ENCODE measurements at regions not wholly inside any gene's neighbourhood (a gene's known extent, or its start where the extent isn't known, plus 50 kb on each side); places are given as distances from the start of the nearest gene placed in this dataset.
"Not testable (repeated sequence)": the region's sequence is repeated elsewhere in the genome, so short reads cannot be mapped to it uniquely, and the experiment has no call there.

DNA sequence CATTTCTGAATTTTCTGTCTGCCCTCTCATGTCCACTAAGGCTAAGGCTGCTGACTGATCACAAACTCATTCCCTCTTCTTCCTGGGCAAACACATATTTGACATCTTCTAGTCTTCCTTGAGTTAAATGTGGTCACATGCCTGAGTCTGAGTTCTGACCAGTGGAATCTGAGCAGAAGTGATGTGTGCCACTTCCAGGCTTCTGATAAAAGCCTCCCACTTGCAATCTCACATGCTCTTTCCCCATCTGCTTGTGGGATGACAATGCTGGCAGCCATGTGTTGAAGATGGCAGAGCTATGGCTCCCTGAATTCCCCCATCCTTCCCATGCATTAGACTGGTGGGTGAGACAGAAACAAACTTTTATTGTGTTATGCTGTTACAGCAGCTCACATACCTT lies 149.9 kb upstream of the ZNF648 start:
- H3K4me1 ChIP-seq (ENCODE audit: control insufficient read depth in 3 of 3, insufficient read depth in 2 of 3, low read depth in 1 of 3, low read length in 2 of 3) = peaks cover 0 to 12% (median 0%) of the 10 kb centered on the region in 3 donors
- DNase-seq = no peak
- H3K27me3 ChIP-seq (ENCODE audit: control insufficient read depth in 3 of 3, insufficient read depth in 3 of 3, low read length in 3 of 3) = no peaks in the 10 kb centered on the region
- H3K27ac ChIP-seq (ENCODE audit: low read depth in 1 of 3, low read length in 2 of 3) = no peak overlapping the region
- FAIRE-seq = no peak
- H3K36me3 ChIP-seq (ENCODE audit: control insufficient read depth in 3 of 3, insufficient read depth in 2 of 3, low read depth in 1 of 3, low read length in 3 of 3) = no peaks in the 10 kb centered on the region
- no peaks in the 10 kb centered on the region for H3K9me3 ChIP-seq (ENCODE audit: control insufficient read depth in 2 of 2, insufficient read depth in 1 of 2, low read depth in 1 of 2, low read length in 1 of 2)
- no peak overlapping the region for H3K4me3 ChIP-seq (ENCODE audit: low read depth in 1 of 3, low read length in 3 of 3)

DNA sequence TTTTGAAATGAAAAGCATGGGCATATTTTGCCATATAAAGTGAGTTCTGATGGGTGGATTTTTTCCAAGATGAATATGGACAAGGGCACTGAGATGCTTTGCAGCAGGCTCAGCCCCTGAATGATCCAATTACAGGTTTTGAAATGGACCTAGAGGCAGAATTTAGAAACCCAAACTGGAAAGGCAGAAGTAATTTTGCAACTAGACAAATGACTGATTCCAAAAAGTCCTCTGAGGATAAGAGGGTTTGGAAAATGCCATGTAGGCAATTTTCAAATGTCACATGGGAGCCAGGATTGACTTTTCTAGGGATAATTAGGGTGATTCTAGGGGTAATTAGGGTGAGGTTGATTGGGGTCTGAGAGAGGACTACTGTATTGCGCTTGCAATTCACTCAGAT lies 148.9 kb upstream of the ZNF648 start:
- Histone ChIP-seq H3K27me3 (ENCODE audit: control insufficient read depth in 3 of 3, insufficient read depth in 3 of 3, low read length in 3 of 3) (no peaks in the 10 kb centered on the region), H3K27ac (ENCODE audit: low read depth in 1 of 3, low read length in 2 of 3) (no peak overlapping the region), H3K36me3 (ENCODE audit: control insufficient read depth in 3 of 3, insufficient read depth in 2 of 3, low read depth in 1 of 3, low read length in 3 of 3) (no peaks in the 10 kb centered on the region), H3K4me3 (ENCODE audit: low read depth in 1 of 3, low read length in 3 of 3) (no peak overlapping the region), H3K4me1 (ENCODE audit: control insufficient read depth in 3 of 3, insufficient read depth in 2 of 3, low read depth in 1 of 3, low read length in 2 of 3) (peaks cover 0 to 14% (median 0%) of the 10 kb centered on the region in 3 donors), H3K9me3 (ENCODE audit: control insufficient read depth in 2 of 2, insufficient read depth in 1 of 2, low read depth in 1 of 2, low read length in 1 of 2) (no peaks in the 10 kb centered on the region)
- 92 to 97% (median 96%) methylated on average over 1 of the region's 1 CpG for WGBS, 3 donors
- DNase-seq (no peak), FAIRE-seq (no peak)

- H3K27ac ChIP-seq (ENCODE audit: low read depth in 1 of 3, low read length in 2 of 3) = peak overlapping the region in 1 of 3 donors; percentile 77
- H3K27me3 ChIP-seq (ENCODE audit: control insufficient read depth in 3 of 3, insufficient read depth in 3 of 3, low read length in 3 of 3) = no peaks in the 10 kb centered on the region
- no peaks in the 10 kb centered on the region for H3K36me3 ChIP-seq (ENCODE audit: control insufficient read depth in 3 of 3, insufficient read depth in 2 of 3, low read depth in 1 of 3, low read length in 3 of 3)
- FAIRE-seq (no peak), DNase-seq (no peak)
- no peak overlapping the region for H3K4me3 ChIP-seq (ENCODE audit: low read depth in 1 of 3, low read length in 3 of 3)
- WGBS, 3 donors = 71 to 82% (median 72%) methylated on average over 4 of the region's 4 CpGs
- no peaks in the 10 kb centered on the region for H3K9me3 ChIP-seq (ENCODE audit: control insufficient read depth in 2 of 2, insufficient read depth in 1 of 2, low read depth in 1 of 2, low read length in 1 of 2)
- peaks cover 0 to 18% (median 0%) of the 10 kb centered on the region in 3 donors for H3K4me1 ChIP-seq (ENCODE audit: control insufficient read depth in 3 of 3, insufficient read depth in 2 of 3, low read depth in 1 of 3, low read length in 2 of 3)
Measured at GRCh38 chr1:182207300-182207699, 145.8 kb upstream of the ZNF648 start.

DNA sequence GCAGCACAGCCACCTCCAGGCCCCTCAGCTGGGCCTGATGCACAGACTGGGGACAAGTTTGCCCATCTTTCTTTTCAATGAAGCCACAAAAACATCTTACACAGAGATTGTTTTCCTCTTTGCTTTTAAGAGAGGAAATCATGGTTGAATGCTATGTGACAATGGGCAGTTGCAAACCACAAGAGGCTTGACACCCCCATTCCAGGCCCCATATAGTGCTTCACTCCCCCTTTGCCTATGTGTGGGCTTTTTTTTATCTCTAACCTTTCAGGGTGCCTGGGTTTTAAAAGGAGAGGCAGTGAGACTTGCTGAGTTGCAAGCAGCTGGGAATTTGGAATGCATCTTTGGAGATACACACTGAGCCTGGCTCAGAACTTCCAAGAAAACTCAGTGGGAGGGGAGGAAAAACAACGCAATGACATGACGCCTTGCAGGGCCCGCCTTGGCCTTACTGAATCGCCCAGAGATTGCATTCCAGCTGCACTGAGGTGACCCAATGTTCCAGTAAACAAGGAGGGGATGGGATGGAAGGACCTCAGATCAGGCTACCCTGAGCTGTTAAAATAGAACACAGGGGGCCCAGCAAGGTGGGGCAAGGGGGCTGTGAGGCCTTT lies 145.2 kb upstream of the ZNF648 start:
- 72 to 92% (median 89%) methylated on average over 4 of the region's 4 CpGs for WGBS, 3 donors
- Histone ChIP-seq H3K27me3 (ENCODE audit: control insufficient read depth in 3 of 3, insufficient read depth in 3 of 3, low read length in 3 of 3) (no peaks in the 10 kb centered on the region), H3K27ac (ENCODE audit: low read depth in 1 of 3, low read length in 2 of 3) (peak overlapping the region in 1 of 3 donors; percentile 78), H3K9me3 (ENCODE audit: control insufficient read depth in 2 of 2, insufficient read depth in 1 of 2, low read depth in 1 of 2, low read length in 1 of 2) (no peaks in the 10 kb centered on the region), H3K4me1 (ENCODE audit: control insufficient read depth in 3 of 3, insufficient read depth in 2 of 3, low read depth in 1 of 3, low read length in 2 of 3) (peaks cover 0 to 23% (median 0%) of the 10 kb centered on the region in 3 donors), H3K4me3 (ENCODE audit: low read depth in 1 of 3, low read length in 3 of 3) (no peak overlapping the region), H3K36me3 (ENCODE audit: control insufficient read depth in 3 of 3, insufficient read depth in 2 of 3, low read depth in 1 of 3, low read length in 3 of 3) (no peaks in the 10 kb centered on the region)
- DNase-seq (no peak), FAIRE-seq (no peak)

DNA sequence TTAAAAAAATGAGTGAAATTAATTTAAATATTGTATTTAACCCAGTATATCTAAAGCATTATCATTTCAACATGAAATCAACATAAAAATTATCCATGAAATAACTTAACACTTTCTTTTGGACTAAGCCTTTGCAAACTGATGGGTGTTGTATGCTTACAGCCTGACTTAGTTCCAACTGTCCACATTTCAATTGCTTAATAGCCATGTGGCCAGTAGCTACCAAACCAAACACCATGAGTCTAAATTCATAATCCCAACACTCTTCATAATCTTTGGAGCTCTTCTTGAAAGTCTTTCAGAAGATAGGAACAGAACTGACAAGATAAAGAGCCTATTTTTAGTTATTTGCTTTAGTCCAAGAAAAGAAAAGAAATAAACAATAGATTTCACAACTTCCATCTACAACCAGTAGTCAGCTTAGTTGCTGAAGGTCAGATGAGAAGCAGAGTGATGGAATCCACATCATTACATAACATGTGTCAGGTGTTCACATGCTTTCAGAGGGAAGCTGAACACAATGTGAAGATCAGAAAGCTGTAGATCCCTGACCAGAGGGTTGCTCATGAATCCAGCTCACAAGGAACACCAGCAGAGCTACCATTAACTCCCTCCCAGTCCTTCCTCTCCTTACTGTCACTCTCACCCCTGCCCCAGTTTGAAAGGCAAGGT lies 144.0 kb upstream of the ZNF648 start:
- H3K27me3 ChIP-seq (ENCODE audit: control insufficient read depth in 3 of 3, insufficient read depth in 3 of 3, low read length in 3 of 3) = no peaks in the 10 kb centered on the region
- no peaks in the 10 kb centered on the region for H3K9me3 ChIP-seq (ENCODE audit: control insufficient read depth in 2 of 2, insufficient read depth in 1 of 2, low read depth in 1 of 2, low read length in 1 of 2)
- no peak overlapping the region for H3K4me3 ChIP-seq (ENCODE audit: low read depth in 1 of 3, low read length in 3 of 3)
- FAIRE-seq = no peak
- peak overlapping the region in 1 of 3 donors; percentile 42 for H3K27ac ChIP-seq (ENCODE audit: low read depth in 1 of 3, low read length in 2 of 3)
- DNase-seq = peak in 1 of 2 donors; percentile 54
- peaks cover 0 to 32% (median 0%) of the 10 kb centered on the region in 3 donors for H3K4me1 ChIP-seq (ENCODE audit: control insufficient read depth in 3 of 3, insufficient read depth in 2 of 3, low read depth in 1 of 3, low read length in 2 of 3)
- no peaks in the 10 kb centered on the region for H3K36me3 ChIP-seq (ENCODE audit: control insufficient read depth in 3 of 3, insufficient read depth in 2 of 3, low read depth in 1 of 3, low read length in 3 of 3)

- FAIRE-seq = no peak
- H3K27me3 ChIP-seq (ENCODE audit: control insufficient read depth in 3 of 3, insufficient read depth in 3 of 3, low read length in 3 of 3) = no peaks in the 10 kb centered on the region
- H3K36me3 ChIP-seq (ENCODE audit: control insufficient read depth in 3 of 3, insufficient read depth in 2 of 3, low read depth in 1 of 3, low read length in 3 of 3) = no peaks in the 10 kb centered on the region
- peaks cover 0 to 1% of the 10 kb centered on the region in 2 donors for H3K9me3 ChIP-seq (ENCODE audit: control insufficient read depth in 2 of 2, insufficient read depth in 1 of 2, low read depth in 1 of 2, low read length in 1 of 2)
- DNase-seq = no peak
- peaks cover 0 to 34% (median 0%) of the 10 kb centered on the region in 3 donors for H3K4me1 ChIP-seq (ENCODE audit: control insufficient read depth in 3 of 3, insufficient read depth in 2 of 3, low read depth in 1 of 3, low read length in 2 of 3)
- no peak overlapping the region for H3K4me3 ChIP-seq (ENCODE audit: low read depth in 1 of 3, low read length in 3 of 3)
- 82 to 93% (median 87%) methylated on average over 2 of the region's 2 CpGs for WGBS, 3 donors
- no peak overlapping the region for H3K27ac ChIP-seq (ENCODE audit: low read depth in 1 of 3, low read length in 2 of 3)
Measured at GRCh38 chr1:182203191-182203875, 141.8 kb upstream of the ZNF648 start.

DNA sequence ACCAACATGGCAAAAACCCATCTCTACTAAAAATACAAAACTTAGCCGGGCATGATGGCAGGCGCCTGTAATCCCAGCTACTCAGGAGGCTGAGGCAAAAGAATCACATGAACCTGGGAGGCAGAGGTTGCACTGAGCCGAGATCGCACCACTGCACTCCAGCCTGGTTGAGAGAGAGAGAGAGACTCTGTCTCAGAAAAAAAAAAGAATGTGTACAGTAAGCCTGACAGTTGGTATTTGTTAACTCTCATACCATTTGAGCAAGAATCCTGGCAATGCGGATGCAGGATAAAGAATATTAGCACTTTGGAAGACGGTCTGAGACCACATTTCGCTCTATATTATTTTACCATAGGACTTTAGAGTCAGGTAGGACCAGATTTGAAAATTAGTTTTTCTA lies 140.0 kb upstream of the ZNF648 start:
- 92 to 96% (median 94%) methylated on average over 7 of the region's 7 CpGs for WGBS, 3 donors
- Histone ChIP-seq H3K27ac (ENCODE audit: low read depth in 1 of 3, low read length in 2 of 3) (peak overlapping the region in 1 of 3 donors; percentile 11), H3K4me1 (ENCODE audit: control insufficient read depth in 3 of 3, insufficient read depth in 2 of 3, low read depth in 1 of 3, low read length in 2 of 3) (peaks cover 0 to 31% (median 0%) of the 10 kb centered on the region in 3 donors)
- DNase-seq = peak in 1 of 2 donors; percentile 26
- not testable (repeated sequence) for H3K4me3 ChIP-seq (ENCODE audit: low read depth in 1 of 3, low read length in 3 of 3); H3K36me3 ChIP-seq (ENCODE audit: control insufficient read depth in 3 of 3, insufficient read depth in 2 of 3, low read depth in 1 of 3, low read length in 3 of 3); H3K27me3 ChIP-seq (ENCODE audit: control insufficient read depth in 3 of 3, insufficient read depth in 3 of 3, low read length in 3 of 3); H3K9me3 ChIP-seq (ENCODE audit: control insufficient read depth in 2 of 2, insufficient read depth in 1 of 2, low read depth in 1 of 2, low read length in 1 of 2); FAIRE-seq

- peaks cover 1 to 4% of the 10 kb centered on the region in 2 donors for H3K9me3 ChIP-seq (ENCODE audit: control insufficient read depth in 2 of 2, insufficient read depth in 1 of 2, low read depth in 1 of 2, low read length in 1 of 2)
- H3K4me3 ChIP-seq (ENCODE audit: low read depth in 1 of 3, low read length in 3 of 3) = no peak overlapping the region
- 39 to 74% (median 44%) methylated on average over 4 of the region's 4 CpGs for WGBS, 3 donors
- H3K36me3 ChIP-seq (ENCODE audit: control insufficient read depth in 3 of 3, insufficient read depth in 2 of 3, low read depth in 1 of 3, low read length in 3 of 3) = no peaks in the 10 kb centered on the region
- DNase-seq = peak in 1 of 2 donors; percentile 66
- H3K4me1 ChIP-seq (ENCODE audit: control insufficient read depth in 3 of 3, insufficient read depth in 2 of 3, low read depth in 1 of 3, low read length in 2 of 3) = peaks cover 0 to 28% (median 0%) of the 10 kb centered on the region in 3 donors
- peak overlapping the region in 1 of 3 donors; percentile 27 for H3K27ac ChIP-seq (ENCODE audit: low read depth in 1 of 3, low read length in 2 of 3)
- no peak for FAIRE-seq
- no peaks in the 10 kb centered on the region for H3K27me3 ChIP-seq (ENCODE audit: control insufficient read depth in 3 of 3, insufficient read depth in 3 of 3, low read length in 3 of 3)
Measured at GRCh38 chr1:182200025-182200812, 138.7 kb upstream of the ZNF648 start.
